Activated CD4-positive, alpha-beta T cell treated with anti-CD3 and anti-CD28 coated beads, Interleukin-2, amount 50 U/mL, for 48 hours (primary cell): ENCODE measurements at regions not wholly inside any gene's neighbourhood (a gene's known extent, or its start where the extent isn't known, plus 50 kb on each side); places are given as distances from the start of the nearest gene placed in this dataset.
"Not testable (repeated sequence)": the region's sequence is repeated elsewhere in the genome, so short reads cannot be mapped to it uniquely, and the experiment has no call there.

Experiments used
- DNase-seq, 2 experiments: peaks; one replicate each; pipeline ENCODE4 v3.0.0-alpha.2; 2020

DNA sequence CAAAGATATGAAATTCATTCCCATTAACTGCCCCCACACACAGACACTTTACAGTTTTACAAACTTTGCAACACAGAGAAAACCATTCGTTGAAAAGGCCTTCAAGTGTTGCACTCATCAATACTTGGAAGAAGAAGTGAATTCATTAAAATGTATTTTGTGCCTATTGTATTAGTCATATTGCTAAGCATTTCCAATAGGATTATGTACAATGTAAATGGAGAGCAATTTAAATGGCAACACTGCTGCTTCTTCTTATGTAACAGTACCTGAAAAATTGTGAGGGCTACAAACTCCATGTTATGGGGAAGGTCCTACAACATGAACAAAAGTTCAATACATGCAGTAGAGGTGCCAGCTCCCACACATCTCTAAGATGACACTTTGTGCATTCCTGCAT is 209.3 kb upstream of the POGK start:
- no peak for DNase-seq

GRCh38 chr1:166630369-166630768 is 208.9 kb upstream of the POGK start:
- no peak for DNase-seq

DNA sequence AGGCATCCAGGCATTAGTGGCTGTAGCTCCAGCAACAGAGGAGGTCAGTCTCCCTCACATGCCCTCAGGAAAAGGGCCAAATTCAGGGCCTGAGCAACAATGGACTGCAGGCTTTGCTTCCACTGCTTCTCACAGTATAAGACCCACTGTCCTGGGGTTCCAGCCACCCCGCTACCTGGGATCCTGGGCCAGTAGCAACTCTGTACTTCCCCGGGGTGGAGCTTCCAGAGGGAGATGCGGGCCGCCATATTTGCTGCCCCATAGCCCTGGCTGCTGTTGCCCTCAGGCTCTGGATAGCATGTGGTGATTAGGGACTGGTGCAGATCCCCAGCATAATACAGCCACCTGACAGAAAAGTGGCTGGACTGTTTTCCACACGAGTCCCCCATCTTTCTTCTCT is 201.1 kb upstream of the POGK start:
- DNase-seq: no peak

- not testable (repeated sequence) for DNase-seq
These were observed 182.0 kb upstream of the POGK start for GRCh38 chr1:166657228-166657627.

- not testable (repeated sequence) for DNase-seq
These were observed 172.5 kb upstream of the POGK start for GRCh38 chr1:166666790-166667189.

DNA sequence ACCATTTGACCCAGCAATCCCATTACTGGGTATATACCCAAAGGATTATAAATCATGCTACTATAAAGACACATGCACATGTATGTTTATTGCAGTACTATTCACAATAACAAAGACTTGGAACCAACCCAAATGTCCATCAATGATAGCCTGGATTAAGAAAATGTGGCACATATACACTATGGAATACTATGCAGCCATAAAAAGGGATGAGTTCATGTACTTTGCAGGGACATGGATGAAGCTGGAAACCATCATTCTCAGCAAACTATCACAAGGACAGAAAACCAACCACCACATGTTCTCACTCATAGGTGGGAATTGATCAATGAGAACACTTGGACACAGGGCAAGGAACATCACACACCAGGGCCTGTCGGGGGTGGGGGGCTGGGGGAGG is 171.7 kb upstream of the POGK start:
- DNase-seq: not testable (repeated sequence)

GRCh38 chr1:166671627-166672026 is 167.6 kb upstream of the POGK start:
- no peak for DNase-seq

- no peak for DNase-seq
These were observed 165.6 kb upstream of the POGK start for GRCh38 chr1:166673722-166674121.

DNA sequence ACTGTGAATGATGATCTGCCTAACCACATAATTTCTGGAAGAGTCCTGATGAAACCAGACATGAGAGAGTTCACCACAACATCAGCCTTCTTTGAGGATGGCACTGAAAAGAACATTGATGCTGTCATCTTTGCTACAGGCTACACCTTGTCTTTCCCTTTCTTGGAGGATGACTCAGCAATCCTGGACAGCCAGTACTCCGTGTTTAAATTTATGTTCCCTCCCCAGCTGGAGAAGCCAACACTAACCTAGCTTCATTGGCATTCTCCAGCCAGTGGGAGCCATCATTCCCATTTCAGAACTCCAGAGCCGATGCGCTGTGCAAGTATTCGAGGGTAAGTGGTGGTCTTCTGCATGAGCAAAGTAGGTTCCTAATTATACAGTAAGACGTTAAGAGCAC is 164.1 kb upstream of the POGK start:
- DNase-seq: no peak

DNA sequence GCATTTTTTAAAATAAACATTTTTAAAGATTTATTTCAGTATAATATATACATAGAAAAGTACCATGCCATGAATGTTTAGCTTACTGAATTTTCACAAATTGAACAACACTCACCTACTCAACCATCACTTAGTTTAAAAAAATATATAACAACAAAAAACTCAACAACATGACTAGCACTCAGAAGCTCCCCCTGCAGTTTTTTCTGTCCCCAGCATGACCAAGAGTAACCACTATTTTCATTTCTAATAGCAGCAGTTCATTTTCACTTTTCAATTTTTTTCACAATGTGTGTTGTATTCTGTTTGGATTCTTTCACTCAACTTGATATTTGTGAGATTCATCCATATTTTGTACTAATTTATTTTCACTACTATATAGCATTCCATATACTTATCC is 162.3 kb upstream of the POGK start:
- DNase-seq: no peak

GRCh38 chr1:166679369-166679768 is 159.9 kb upstream of the POGK start:
- no peak for DNase-seq

DNA sequence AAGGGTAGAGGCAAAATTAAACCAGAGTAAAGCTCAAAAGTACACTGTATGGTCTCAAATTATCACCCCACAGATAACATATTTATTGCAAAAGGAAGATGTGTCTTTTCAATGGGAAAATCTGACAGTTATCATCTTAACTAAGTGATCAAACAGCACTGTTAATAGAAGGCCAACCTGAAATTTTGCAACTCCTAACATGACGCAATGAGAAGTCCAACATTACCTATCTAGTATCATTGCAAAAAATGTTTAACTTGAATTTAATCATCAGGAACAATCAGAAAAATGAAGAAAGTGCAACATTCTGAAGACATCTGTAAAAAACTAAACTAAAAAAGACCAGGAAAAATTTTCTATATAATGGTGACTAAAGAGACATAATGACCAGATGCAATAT is 156.7 kb upstream of the POGK start:
- no peak for DNase-seq

DNA sequence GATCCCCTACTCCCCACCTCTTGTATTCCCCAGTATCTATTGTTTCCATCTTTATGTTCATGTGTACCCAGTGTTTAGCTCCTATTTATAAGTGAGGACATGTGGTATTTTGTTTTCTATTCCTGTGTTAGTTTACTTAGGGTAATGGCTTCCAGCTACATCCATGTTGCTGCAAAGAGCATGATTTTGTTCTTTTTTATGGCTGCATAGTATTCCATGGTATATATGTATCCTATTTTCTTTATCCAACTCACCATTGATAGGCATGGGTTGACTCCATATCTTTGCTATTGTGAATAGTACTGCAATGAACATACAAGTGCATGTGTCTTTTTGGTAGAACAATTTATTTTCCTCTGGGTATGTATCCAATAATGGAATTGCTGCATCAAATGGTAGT is 154.6 kb upstream of the POGK start:
- DNase-seq: not testable (repeated sequence)

DNA sequence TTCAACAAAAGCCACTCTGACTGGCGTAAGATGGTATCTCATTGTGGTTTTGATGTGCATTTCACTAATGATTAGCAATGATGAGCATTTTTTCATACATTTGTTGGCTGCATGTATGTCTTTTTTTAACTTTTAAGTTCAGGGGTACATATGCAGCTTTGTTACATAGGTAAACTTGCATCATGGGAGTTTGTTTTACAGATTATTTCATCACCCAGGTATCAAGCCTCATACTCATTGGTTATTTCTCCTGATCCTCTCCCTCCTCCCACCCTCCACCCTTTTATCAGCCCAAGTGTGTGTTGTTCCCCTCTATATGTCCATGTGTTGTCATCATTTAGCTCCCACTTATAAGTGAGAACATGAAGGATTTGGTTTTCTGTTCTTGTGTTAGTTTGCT is 154.1 kb upstream of the POGK start:
- no peak for DNase-seq

DNA sequence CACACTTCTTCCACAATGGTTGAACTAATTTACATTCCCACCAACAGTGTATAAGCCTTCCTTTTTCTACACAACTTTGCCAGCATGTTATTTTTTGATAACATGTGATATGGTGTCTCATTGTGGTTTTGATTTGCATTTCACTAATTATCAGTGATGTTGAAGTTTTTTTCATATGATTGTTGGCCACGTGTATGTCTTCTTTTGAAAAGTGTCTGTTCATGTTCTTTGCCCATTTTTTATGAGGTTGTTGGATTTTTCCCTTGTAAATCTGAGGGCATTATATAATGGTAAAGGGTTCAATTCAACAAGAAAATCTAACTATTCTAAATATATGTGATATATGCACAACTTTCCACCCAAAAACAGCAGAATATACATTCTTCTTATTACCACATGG is 153.4 kb upstream of the POGK start:
- not testable (repeated sequence) for DNase-seq

DNA sequence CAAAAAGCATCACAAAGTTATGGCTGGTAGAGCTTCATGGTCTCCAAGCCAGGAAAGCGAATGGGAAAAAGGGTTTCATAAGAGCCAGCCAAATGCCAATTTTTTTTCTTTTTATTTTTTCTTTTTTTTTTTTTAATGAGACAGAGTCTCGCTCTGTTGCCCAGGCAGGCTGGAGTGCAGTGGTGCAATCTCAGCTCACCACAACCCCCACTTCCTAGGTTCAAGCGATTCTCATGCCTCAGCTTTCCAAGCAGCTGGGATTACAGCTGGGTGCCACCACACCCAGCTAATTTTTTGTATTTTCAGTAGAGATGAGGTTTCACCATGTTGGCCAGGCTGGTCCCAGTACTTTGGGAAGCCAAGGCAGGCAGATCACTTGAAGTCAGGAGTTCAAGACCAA is 148.7 kb upstream of the POGK start:
- not testable (repeated sequence) for DNase-seq

- no peak for DNase-seq
These were observed 147.8 kb upstream of the POGK start for GRCh38 chr1:166691476-166691875.

DNA sequence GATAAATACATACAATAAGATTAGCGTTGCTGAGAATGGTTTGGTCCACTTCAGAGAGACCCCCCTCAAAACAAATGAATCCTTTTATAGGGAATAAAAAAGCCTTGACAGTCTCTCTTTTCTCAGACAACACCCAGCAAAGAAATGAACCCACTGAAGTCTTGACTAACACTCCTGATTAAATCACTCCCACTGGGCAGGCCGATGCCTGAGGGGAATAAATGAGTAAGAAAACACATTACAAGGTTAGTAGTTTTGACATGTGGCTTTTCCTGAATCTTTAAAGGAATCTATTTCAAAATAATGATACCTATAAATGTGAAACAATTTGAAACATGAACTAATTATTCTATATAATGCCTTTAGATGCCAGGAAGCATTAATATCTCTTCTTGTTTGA is 146.9 kb upstream of the POGK start:
- no peak for DNase-seq

DNA sequence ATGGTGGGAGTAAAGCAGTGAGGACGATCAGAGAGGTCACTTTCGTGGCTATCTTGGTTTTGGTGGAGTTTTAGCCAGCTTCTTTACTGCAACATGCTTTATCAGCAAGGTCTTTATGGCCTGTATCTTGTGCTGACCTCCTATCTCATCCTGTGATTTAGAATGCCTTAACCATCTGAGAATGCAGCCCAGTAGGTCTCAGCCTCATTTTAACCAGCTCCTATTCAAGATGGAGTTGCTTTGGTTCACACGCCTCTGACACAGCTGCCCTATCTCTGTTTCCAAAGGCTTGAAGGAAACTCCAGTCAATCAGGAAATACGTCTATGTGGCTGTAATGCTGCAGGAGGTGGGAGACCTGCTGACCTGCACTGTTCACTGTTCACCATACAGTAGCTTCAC is 146.1 kb upstream of the POGK start:
- DNase-seq: no peak

GRCh38 chr1:166693673-166694297 is 145.5 kb upstream of the POGK start:
- no peak for DNase-seq

GRCh38 chr1:166695115-166695514 is 144.2 kb upstream of the POGK start:
- DNase-seq: no peak

DNA sequence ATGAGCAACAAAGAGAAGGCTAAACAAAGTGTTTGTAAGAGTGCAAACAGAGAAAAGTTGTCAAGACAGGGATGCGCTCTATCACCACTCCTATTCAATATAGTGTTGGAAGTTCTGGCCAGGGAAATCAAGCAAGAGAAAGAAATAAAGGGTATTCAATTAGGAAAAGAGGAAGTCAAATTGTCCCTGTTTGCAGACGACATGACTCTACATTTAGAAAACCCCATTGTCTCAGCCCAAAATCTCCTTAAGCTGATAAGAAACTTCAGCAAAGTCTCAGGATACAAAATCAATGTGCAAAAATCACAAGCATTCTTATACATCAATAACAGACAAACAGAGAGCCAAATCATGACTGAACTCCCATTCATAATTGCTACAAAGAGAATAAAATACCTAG is 143.4 kb upstream of the POGK start:
- not testable (repeated sequence) for DNase-seq

DNA sequence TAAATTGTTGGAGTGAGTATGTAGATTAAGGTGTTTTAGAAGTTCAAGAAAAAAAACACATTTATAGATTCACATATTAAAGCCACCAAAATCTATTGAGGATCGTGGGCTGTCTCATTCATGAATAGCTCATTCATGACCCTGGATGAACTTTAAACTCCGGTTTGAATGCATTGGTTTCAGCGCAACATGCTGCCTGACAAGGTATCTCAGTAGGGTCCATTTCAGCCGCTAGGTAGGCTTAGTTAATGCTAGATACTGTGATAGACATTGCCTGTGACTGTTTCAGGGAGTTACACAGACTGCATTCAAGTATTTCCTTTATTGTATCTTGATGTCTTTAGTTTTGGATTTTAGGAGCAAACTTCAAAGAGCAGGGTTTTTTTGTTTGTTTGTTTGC is 140.5 kb upstream of the POGK start:
- no peak for DNase-seq

DNA sequence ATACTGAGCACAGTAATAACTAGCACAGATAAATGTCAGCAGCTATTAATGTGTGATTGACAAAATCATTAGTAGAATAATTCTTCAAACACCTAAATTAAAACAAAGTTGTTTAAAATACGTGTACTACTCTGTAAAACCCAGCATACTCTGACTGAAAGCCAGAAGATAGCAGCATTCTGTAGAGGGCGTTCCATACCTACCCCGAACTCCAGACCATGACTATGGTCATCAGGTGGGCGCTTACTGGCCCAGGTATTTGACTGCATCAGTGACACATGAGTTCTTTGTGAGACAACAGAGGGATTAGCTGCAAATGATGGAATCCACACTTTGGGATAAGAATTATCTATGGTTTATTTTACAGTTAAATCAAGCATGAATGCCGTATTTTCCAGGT is 139.7 kb upstream of the POGK start:
- DNase-seq: no peak

GRCh38 chr1:166700696-166701095 is 138.6 kb upstream of the POGK start:
- DNase-seq: no peak
